K562 (cell line): ENCODE measurements at regions not wholly inside any gene's neighbourhood (a gene's known extent, or its start where the extent isn't known, plus 50 kb on each side); places are given as distances from the start of the nearest gene placed in this dataset.

Experiments
- CTCF ChIP-seq, 3 experiments: IDR thresholded peaks in 2 of 3; conservative IDR thresholded peaks in 1 of 3; 2 replicates each; pipeline ENCODE4 v1.5.1; 2011 to 2012; ENCODE audit warnings: low read length in 3 of 3, mild to moderate bottlenecking in 3 of 3, control low read depth in 2 of 3, improper control_type of control experiment in 1 of 3, inconsistent platforms in 1 of 3, low read depth in 1 of 3, mixed read lengths in 1 of 3, moderate library complexity in 1 of 3; ENCODE audit not compliant: insufficient read depth in 2 of 3
- FOSL1 ChIP-seq: fragments of 200-800 bp; sonication (Bioruptor generic); conservative IDR thresholded peaks from 2 replicates; pipeline ENCODE4 v1.6.1; 2016; ENCODE audit warnings: missing genetic modification characterization, missing compliant biosample characterization
- FOXA1 ChIP-seq: fragments of 450-650 bp; IDR thresholded peaks from 2 replicates; pipeline ENCODE4 v1.6.1; 2016; ENCODE audit warnings: mild to moderate bottlenecking, borderline replicate concordance
- MLX ChIP-seq, 2 experiments: fragments of 450-650 bp in 1 of 2; sonication (generic) in 1 of 2; formaldehyde crosslinking; conservative IDR thresholded peaks; 2 replicates each; pipeline versions ENCODE4 v1.4.0 to v1.8.1; 2020 to 2022; ENCODE audit warnings: mild to moderate bottlenecking in 1 of 2, missing genetic modification reagents in 1 of 2
- SIN3A ChIP-seq, 2 experiments: fragments of 150-350 bp in 1 of 2; IDR thresholded peaks; 2 replicates each; pipeline ENCODE4 v1.6.1; 2011 to 2016; ENCODE audit warnings: borderline replicate concordance in 2 of 2, low read depth in 2 of 2, low read length in 2 of 2, mild to moderate bottlenecking in 2 of 2, moderate library complexity in 2 of 2; ENCODE audit not compliant: control insufficient read depth in 1 of 2
- SIRT6 ChIP-seq: IDR thresholded peaks from one replicate; pipeline ENCODE4 v1.6.1; 2012; ENCODE audit warnings: low read depth, mild to moderate bottlenecking, control low read depth, inconsistent platforms, low read length, moderate library complexity
- SRF ChIP-seq, 2 experiments: fragments of 250-450, 450-650 bp in 1 of 2; sonication (Bioruptor Pico) in 1 of 2; sonication (generic) in 1 of 2; formaldehyde crosslinking; IDR thresholded peaks; 2 replicates each; pipeline versions ENCODE4 v1.5.0 to v1.5.1; 2020 to 2022; ENCODE audit warnings: mild to moderate bottlenecking in 1 of 2, missing genetic modification reagents in 1 of 2
- YBX1 ChIP-seq: fragments of 450-650 bp; IDR thresholded peaks from 2 replicates; pipeline ENCODE4 v1.7.1; 2016; ENCODE audit warnings: mild to moderate bottlenecking
- ZNF140 ChIP-seq: fragments of 250-450 bp; sonication (Bioruptor Pico); IDR thresholded peaks from 2 replicates; pipeline ENCODE4 v1.8.0; 2021; ENCODE audit warnings: moderate library complexity, mild to moderate bottlenecking, inconsistent platforms

- TF ChIP-seq CTCF (IDR thresholded peaks at IDR 0.05 in 2 of 3, conservative IDR thresholded peaks at IDR 0.05 in 1 of 3; ENCODE audit: insufficient read depth in 2 of 3, low read depth in 1 of 3, low read length in 3 of 3) = no peak
- TF ChIP-seq FOSL1 (tag) = no peak
- TF ChIP-seq YBX1 = no peak
- TF ChIP-seq FOXA1 = no peak
- no peak for TF ChIP-seq MLX (CRISPR knock-in tag; conservative IDR thresholded peaks at IDR 0.05)
- no peak for TF ChIP-seq SRF (CRISPR knock-in tag; IDR thresholded peaks at IDR 0.05)
- no peak for TF ChIP-seq SIRT6
- TF ChIP-seq ZNF140 (CRISPR knock-in tag) = no peak
- TF ChIP-seq SIN3A (IDR thresholded peaks at IDR 0.05; ENCODE audit: borderline replicate concordance in 2 of 2, control insufficient read depth in 1 of 2, low read depth in 2 of 2, low read length in 2 of 2) = no peak
These were observed 105.6 kb downstream of the NFKBIZ start for GRCh38 chr3:101954936-101955335.
